GM12878 (cell line): ENCODE measurements at regions not wholly inside any gene's neighbourhood (a gene's known extent, or its start where the extent isn't known, plus 50 kb on each side); places are given as distances from the start of the nearest gene placed in this dataset.

Experiments
- ATAC-seq: fragments of 200-7000 bp; cut with Tn5 transposase; 3 replicates; pipeline ENCODE4 v1.9.1; 2020; ENCODE audit warnings: mild to moderate bottlenecking, moderate library complexity
- BruUV-seq: library from RNA; stranded (reverse); fragments of 400-500 nt; replicated peaks from 2 replicates; lab custom pipeline; 2021; lab: Mats Ljungman, UMichigan
- CTCF ChIA-PET: fragments of 300-600 bp; sonication (Branson Sonifier 250); formaldehyde crosslinking; extraction: SDS; loops from one replicate; lab custom pipeline; 2021; ENCODE audit warnings: inconsistent platforms; lab: Yijun Ruan, JAX
- POLR2A ChIA-PET: fragments of 350-600 bp; formaldehyde crosslinking; extraction: SDS; loops from one replicate; lab custom pipeline; 2021; ENCODE audit warnings: inconsistent platforms; lab: Charles Lee
- RAD21 ChIA-PET: fragments of 300-600 bp; sonication (Branson Sonifier 250); formaldehyde crosslinking; loops from one replicate; lab custom pipeline; 2023; ENCODE audit warnings: antibody characterized with exemption; ENCODE audit not compliant: unreplicated experiment; lab: Charles Lee
- SMC1A ChIA-PET: fragments of 300-600 bp; sonication (Branson Sonifier 250); formaldehyde crosslinking; loops from one replicate; lab custom pipeline; 2023; ENCODE audit not compliant: unreplicated experiment, uncharacterized antibody; lab: Charles Lee
- DNase-seq: peaks from one replicate; pipeline ENCODE4 v3.0.0-alpha.2; 2011; ENCODE audit warnings: low read depth, low spot score
- FAIRE-seq: peaks from 3 replicates; lab custom pipeline; 2011; peaks lifted over from hg19 to GRCh38; lab: Jason Lieb, UNC
- H2AFZ ChIP-seq: 2 replicates; pipeline ENCODE4 v1.6.0; 2011; ENCODE audit warnings: low read depth, low read length, control low read depth; ENCODE audit not compliant: control insufficient read depth
- H3K27ac ChIP-seq: 2 replicates; pipeline ENCODE4 v1.5.1; 2011; ENCODE audit warnings: control low read depth; ENCODE audit not compliant: control insufficient read depth, insufficient read depth
- H3K27me3 ChIP-seq, 2 experiments: replicated peaks in 1 of 2; 2 replicates each; pipeline versions ENCODE4 v1.6.0 to v1.6.1; 2011; ENCODE audit warnings: low read length in 1 of 2; ENCODE audit not compliant: control insufficient read depth in 2 of 2, insufficient read depth in 2 of 2
- H3K36me3 ChIP-seq, 2 experiments: 2 replicates each; pipeline ENCODE4 v1.5.1; 2011; ENCODE audit warnings: low read length in 1 of 2; ENCODE audit not compliant: control insufficient read depth in 2 of 2, insufficient read depth in 2 of 2
- H3K4me1 ChIP-seq: 2 replicates; pipeline ENCODE4 v1.6.1; 2011; ENCODE audit warnings: mild to moderate bottlenecking, low read length, moderate library complexity, mixed read lengths; ENCODE audit not compliant: control insufficient read depth, insufficient read depth
- H3K4me2 ChIP-seq: 2 replicates; pipeline ENCODE4 v1.6.0; 2011; ENCODE audit warnings: control low read depth; ENCODE audit not compliant: control insufficient read depth, insufficient read depth
- H3K4me3 ChIP-seq: fragments of 200-600 bp; sonication (generic); 2 replicates; pipeline ENCODE4 v1.5.1; 2016
- H3K79me2 ChIP-seq: 2 replicates; pipeline ENCODE4 v1.6.0; 2011; ENCODE audit warnings: low read length; ENCODE audit not compliant: control insufficient read depth, insufficient read depth
- H3K9ac ChIP-seq: 2 replicates; pipeline ENCODE4 v1.8.0; 2011; ENCODE audit warnings: low read length, control low read depth, mixed read lengths; ENCODE audit not compliant: control insufficient read depth, insufficient read depth
- H3K9me3 ChIP-seq: replicated peaks from 3 replicates; pipeline ENCODE4 v1.5.1; 2011; ENCODE audit warnings: mild to moderate bottlenecking, low read length; ENCODE audit not compliant: control insufficient read depth, insufficient read depth
- H4K20me1 ChIP-seq: 2 replicates; pipeline ENCODE4 v1.6.0; 2011; ENCODE audit not compliant: control insufficient read depth, insufficient read depth
- ATF3 ChIP-seq: IDR thresholded peaks from 2 replicates; pipeline ENCODE4 v1.6.1; 2011; ENCODE audit warnings: low read depth, mild to moderate bottlenecking, low read length, moderate library complexity, borderline replicate concordance; ENCODE audit errors: extremely low read depth
- CBX3 ChIP-seq: fragments of 200-600 bp; sonication (generic); IDR thresholded peaks from 2 replicates; pipeline ENCODE4 v1.6.1; 2016; ENCODE audit warnings: low read depth, borderline replicate concordance
- GATAD2B ChIP-seq: fragments of 450-650 bp; conservative IDR thresholded peaks from 2 replicates; pipeline ENCODE4 v1.6.1; 2017; ENCODE audit warnings: low read depth, mild to moderate bottlenecking, moderate library complexity
- RB1 ChIP-seq: fragments of 450-650 bp; formaldehyde crosslinking; IDR thresholded peaks from 2 replicates; pipeline ENCODE4 v1.6.1; 2017; ENCODE audit warnings: mild to moderate bottlenecking, borderline replicate concordance
- SIX5 ChIP-seq: IDR thresholded peaks from 2 replicates; pipeline ENCODE4 v1.6.1; 2011; ENCODE audit warnings: mild to moderate bottlenecking, low read depth, low read length, moderate library complexity; ENCODE audit not compliant: severe bottlenecking
- ZBED1 ChIP-seq: IDR thresholded peaks from 2 replicates; pipeline ENCODE4 v1.6.1; 2016; ENCODE audit warnings: borderline replicate concordance
- WGBS: methylation state at CpG from one replicate; pipeline ENCODE4 v1.1.6; 2016; ENCODE audit warnings: low lambda C conversion rate; ENCODE audit not compliant: insufficient replicate concordance, insufficient coverage; ENCODE audit errors: missing lambda C conversion rate; 5-methylcytosine and 5-hydroxymethylcytosine counted together
- in situ Hi-C: fragments of 300-500 bp; cut with MboI; formaldehyde crosslinking; loops from 9 replicates; pipeline ENCODE4 v1.14.3; 2018; ENCODE audit warnings: mixed read lengths
- intact Hi-C: fragments of 100-400 bp; cut with micrococcal nuclease; formaldehyde crosslinking; loops from one replicate; pipeline ENCODE4 v1.14.2; 2022; ENCODE audit not compliant: unreplicated experiment
- TF ChIP-seq, protein P1 (sequence below): fragments of 450-650 bp; IDR thresholded peaks from 2 replicates; pipeline ENCODE4 v1.6.1; 2018; ENCODE audit warnings: mild to moderate bottlenecking, low read depth, moderate library complexity; ENCODE audit not compliant: partially characterized antibody
- TF ChIP-seq, protein P2 (sequence below): fragments of 450-650 bp; IDR thresholded peaks from 2 replicates; pipeline ENCODE4 v1.6.1; 2016; ENCODE audit warnings: mild to moderate bottlenecking

GRCh38 chr7:152502813-152503790 lies 67.3 kb upstream of the KMT2C start:
- H3K27ac ChIP-seq, result no peak overlapping the region
- FAIRE-seq, result no peak
- ChIA-PET POLR2A (interaction anchor here (0.6 kb wide), 1 partner anchor 10 kb away, joined by 3 read pairs; no protein-coding TSS in a partner anchor), SMC1A (no interaction called here), CTCF (no interaction called here), RAD21 (no interaction called here)
- in situ Hi-C loops, result no loop called here
- no peaks in the 10 kb centered on the region for H3K36me3 ChIP-seq
- H3K4me2 ChIP-seq, result no peak overlapping the region
- no peaks in the 10 kb centered on the region for H4K20me1 ChIP-seq
- no peak for ATAC-seq
- no peak overlapping the region for H3K9ac ChIP-seq
- DNase-seq, result no peak
- no peaks in the 10 kb centered on the region; a peak in 1 of 4 replicates for H3K27me3 ChIP-seq
- 39% methylated on average over 13 of the region's 13 CpGs for WGBS
- no peaks in the 10 kb centered on the region for H3K4me1 ChIP-seq
- intact Hi-C loops, result no loop called here
- H3K79me2 ChIP-seq, result no peaks in the 10 kb centered on the region
- BruUV-seq, result no TSS peak
- no peaks in the 10 kb centered on the region for H3K9me3 ChIP-seq
- TF ChIP-seq ZBED1 (no peak), RB1 (no peak), SIX5 (no peak), GATAD2B (no peak), ATF3 (no peak), CBX3 (no peak)
- TF ChIP-seq, protein P1, sequence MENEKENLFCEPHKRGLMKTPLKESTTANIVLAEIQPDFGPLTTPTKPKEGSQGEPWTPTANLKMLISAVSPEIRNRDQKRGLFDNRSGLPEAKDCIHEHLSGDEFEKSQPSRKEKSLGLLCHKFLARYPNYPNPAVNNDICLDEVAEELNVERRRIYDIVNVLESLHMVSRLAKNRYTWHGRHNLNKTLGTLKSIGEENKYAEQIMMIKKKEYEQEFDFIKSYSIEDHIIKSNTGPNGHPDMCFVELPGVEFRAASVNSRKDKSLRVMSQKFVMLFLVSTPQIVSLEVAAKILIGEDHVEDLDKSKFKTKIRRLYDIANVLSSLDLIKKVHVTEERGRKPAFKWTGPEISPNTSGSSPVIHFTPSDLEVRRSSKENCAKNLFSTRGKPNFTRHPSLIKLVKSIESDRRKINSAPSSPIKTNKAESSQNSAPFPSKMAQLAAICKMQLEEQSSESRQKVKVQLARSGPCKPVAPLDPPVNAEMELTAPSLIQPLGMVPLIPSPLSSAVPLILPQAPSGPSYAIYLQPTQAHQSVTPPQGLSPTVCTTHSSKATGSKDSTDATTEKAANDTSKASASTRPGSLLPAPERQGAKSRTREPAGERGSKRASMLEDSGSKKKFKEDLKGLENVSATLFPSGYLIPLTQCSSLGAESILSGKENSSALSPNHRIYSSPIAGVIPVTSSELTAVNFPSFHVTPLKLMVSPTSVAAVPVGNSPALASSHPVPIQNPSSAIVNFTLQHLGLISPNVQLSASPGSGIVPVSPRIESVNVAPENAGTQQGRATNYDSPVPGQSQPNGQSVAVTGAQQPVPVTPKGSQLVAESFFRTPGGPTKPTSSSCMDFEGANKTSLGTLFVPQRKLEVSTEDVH, result no peak
- TF ChIP-seq, protein P2, sequence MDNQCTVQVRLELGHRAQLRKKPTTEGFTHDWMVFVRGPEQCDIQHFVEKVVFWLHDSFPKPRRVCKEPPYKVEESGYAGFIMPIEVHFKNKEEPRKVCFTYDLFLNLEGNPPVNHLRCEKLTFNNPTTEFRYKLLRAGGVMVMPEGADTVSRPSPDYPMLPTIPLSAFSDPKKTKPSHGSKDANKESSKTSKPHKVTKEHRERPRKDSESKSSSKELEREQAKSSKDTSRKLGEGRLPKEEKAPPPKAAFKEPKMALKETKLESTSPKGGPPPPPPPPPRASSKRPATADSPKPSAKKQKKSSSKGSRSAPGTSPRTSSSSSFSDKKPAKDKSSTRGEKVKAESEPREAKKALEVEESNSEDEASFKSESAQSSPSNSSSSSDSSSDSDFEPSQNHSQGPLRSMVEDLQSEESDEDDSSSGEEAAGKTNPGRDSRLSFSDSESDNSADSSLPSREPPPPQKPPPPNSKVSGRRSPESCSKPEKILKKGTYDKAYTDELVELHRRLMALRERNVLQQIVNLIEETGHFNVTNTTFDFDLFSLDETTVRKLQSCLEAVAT, result no peak
- no peak overlapping the region for H2AFZ ChIP-seq
- H3K4me3 ChIP-seq, result no peak overlapping the region
